ENCODE measurements at regions not wholly inside any gene's neighbourhood (a gene's known extent, or its start where the extent isn't known, plus 50 kb on each side); places are given as distances from the start of the nearest gene placed in this dataset.

GRCh38 chr1:58996341-58997059, 212.7 kb upstream of the JUN start:
- no peak overlapping the region for H3K4me3 ChIP-seq (ENCODE audit: low read length)
- no peak for DNase-seq (ENCODE audit: low read depth)
- TF ChIP-seq, protein P1, sequence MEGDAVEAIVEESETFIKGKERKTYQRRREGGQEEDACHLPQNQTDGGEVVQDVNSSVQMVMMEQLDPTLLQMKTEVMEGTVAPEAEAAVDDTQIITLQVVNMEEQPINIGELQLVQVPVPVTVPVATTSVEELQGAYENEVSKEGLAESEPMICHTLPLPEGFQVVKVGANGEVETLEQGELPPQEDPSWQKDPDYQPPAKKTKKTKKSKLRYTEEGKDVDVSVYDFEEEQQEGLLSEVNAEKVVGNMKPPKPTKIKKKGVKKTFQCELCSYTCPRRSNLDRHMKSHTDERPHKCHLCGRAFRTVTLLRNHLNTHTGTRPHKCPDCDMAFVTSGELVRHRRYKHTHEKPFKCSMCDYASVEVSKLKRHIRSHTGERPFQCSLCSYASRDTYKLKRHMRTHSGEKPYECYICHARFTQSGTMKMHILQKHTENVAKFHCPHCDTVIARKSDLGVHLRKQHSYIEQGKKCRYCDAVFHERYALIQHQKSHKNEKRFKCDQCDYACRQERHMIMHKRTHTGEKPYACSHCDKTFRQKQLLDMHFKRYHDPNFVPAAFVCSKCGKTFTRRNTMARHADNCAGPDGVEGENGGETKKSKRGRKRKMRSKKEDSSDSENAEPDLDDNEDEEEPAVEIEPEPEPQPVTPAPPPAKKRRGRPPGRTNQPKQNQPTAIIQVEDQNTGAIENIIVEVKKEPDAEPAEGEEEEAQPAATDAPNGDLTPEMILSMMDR (conservative IDR thresholded peaks at IDR 0.05; ENCODE audit: low read length): no peak

GRCh38 chr1:58997060-58997411, 213.2 kb upstream of the JUN start:
- no peak for DNase-seq (ENCODE audit: low read depth)
- TF ChIP-seq, protein P1 (conservative IDR thresholded peaks at IDR 0.05; ENCODE audit: low read length): no peak
- H3K4me3 ChIP-seq (ENCODE audit: low read length): no peak overlapping the region

- TF ChIP-seq, protein P1 (conservative IDR thresholded peaks at IDR 0.05; ENCODE audit: low read length): no peak
- DNase-seq (ENCODE audit: low read depth): peak; percentile 42
- H3K4me3 ChIP-seq (ENCODE audit: low read length): no peak overlapping the region
Measured at GRCh38 chr1:58997637-58998036, 213.8 kb upstream of the JUN start.

- no peak for DNase-seq (ENCODE audit: low read depth)
- TF ChIP-seq, protein P1 (conservative IDR thresholded peaks at IDR 0.05; ENCODE audit: low read length): no peak
- no peak overlapping the region for H3K4me3 ChIP-seq (ENCODE audit: low read length)
Measured at GRCh38 chr1:58999676-59000075, 215.8 kb upstream of the JUN start.

DNA sequence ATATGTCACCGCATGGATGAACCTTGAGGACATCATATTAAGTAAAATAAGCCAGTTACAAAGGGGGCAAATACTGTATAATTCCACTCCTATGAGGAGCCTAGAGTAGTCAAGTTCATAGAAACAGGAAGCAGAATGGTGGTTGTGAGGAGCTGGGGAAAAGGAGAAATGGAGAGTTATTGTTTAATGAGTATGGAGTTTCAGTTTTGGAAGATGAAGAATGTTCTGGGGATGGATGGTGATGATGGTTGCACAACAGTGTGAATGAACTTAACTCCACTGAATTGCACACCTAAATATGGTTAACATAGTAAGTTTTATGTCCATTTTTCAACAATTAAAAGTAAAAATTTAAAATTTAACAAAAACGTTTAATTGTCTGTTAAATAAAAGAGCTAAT, 220.9 kb upstream of the JUN start:
- DNase-seq (ENCODE audit: low read depth): no peak
- TF ChIP-seq, protein P1 (conservative IDR thresholded peaks at IDR 0.05; ENCODE audit: low read length): no peak
- no peak overlapping the region for H3K4me3 ChIP-seq (ENCODE audit: low read length)

- TF ChIP-seq, protein P1 (conservative IDR thresholded peaks at IDR 0.05; ENCODE audit: low read length): no peak
- DNase-seq (ENCODE audit: low read depth): no peak
- H3K4me3 ChIP-seq (ENCODE audit: low read length): no peak overlapping the region
Measured at GRCh38 chr1:59005491-59006288, 221.8 kb upstream of the JUN start.

DNA sequence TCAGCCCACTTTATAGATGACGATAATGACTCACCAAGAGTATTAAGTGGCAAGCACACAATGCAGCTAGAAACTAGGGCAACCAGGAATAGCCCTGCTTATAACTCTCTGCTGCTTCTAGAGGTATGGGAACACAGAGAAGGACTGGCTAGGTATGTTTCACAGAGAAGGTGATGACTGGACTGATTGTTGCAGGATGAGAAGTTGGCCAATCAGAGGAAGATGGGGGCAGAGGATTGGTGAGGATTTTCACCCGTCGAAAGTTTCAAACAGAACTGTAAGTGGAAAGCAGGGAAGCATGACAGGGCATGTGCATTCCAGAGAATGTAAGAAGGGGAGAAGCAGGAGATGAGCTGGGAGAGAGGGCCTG, 222.4 kb upstream of the JUN start:
- TF ChIP-seq, protein P1 (conservative IDR thresholded peaks at IDR 0.05; ENCODE audit: low read length): no peak

More for the DNA sequence above, 222.4 kb upstream of the JUN start:
- H3K4me3 ChIP-seq (ENCODE audit: low read length): no peak overlapping the region
- DNase-seq (ENCODE audit: low read depth): no peak

All from AG10803 (cell line).